Activated naive CD8-positive, alpha-beta T cell (primary cell): ENCODE measurements at regions not wholly inside any gene's neighbourhood (a gene's known extent, or its start where the extent isn't known, plus 50 kb on each side); places are given as distances from the start of the nearest gene placed in this dataset.
A peak's percentile ranks its signal among the peaks of the same experiment; 100 is the strongest.
"Not testable (repeated sequence)": the region's sequence is repeated elsewhere in the genome, so short reads cannot be mapped to it uniquely, and the experiment has no call there.

ENCODE experiments used
- H3K27ac Mint-ChIP-seq: one replicate; pipeline ENCODE4 v1.8.0; 2021; ENCODE audit warnings: mixed read lengths
- H3K27me3 Mint-ChIP-seq: one replicate; pipeline ENCODE4 v1.8.0; 2021; ENCODE audit warnings: mixed read lengths
- H3K36me3 Mint-ChIP-seq: one replicate; pipeline ENCODE4 v1.8.0; 2021; ENCODE audit warnings: mixed read lengths
- H3K4me1 Mint-ChIP-seq: one replicate; pipeline ENCODE4 v1.8.0; 2021; ENCODE audit warnings: low read depth, mixed read lengths
- H3K4me3 Mint-ChIP-seq: one replicate; pipeline ENCODE4 v1.8.0; 2021; ENCODE audit warnings: mild to moderate bottlenecking, mixed read lengths
- H3K9me3 Mint-ChIP-seq: one replicate; pipeline ENCODE4 v1.8.0; 2021; ENCODE audit warnings: low read depth, mixed read lengths

DNA sequence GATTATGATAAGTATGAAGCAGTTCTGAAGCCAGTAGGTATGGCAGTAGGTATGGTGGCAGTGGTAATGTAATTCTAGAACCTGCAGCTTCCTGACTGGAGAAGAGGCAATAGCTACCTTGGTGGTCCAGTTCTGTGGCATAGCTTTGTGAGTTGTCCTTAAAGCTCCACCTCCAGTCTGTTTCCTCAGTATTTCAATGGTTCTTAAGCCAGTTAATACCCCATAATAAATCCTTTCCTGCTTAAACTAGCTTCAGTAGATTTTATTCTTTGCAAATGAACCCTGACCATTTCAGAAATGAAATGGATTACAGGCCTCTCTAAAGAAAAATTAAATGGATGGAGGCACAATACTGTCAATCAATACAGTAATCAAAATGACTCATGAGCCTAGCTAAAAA lies 117.8 kb upstream of the KRAS start:
- Mint-ChIP-seq H3K27me3 (no peaks in the 10 kb centered on the region), H3K36me3 (peaks cover 2% of the 10 kb centered on the region), H3K4me1 (peaks cover 22% of the 10 kb centered on the region), H3K4me3 (no peak overlapping the region), H3K9me3 (no peaks in the 10 kb centered on the region), H3K27ac (no peak overlapping the region)

DNA sequence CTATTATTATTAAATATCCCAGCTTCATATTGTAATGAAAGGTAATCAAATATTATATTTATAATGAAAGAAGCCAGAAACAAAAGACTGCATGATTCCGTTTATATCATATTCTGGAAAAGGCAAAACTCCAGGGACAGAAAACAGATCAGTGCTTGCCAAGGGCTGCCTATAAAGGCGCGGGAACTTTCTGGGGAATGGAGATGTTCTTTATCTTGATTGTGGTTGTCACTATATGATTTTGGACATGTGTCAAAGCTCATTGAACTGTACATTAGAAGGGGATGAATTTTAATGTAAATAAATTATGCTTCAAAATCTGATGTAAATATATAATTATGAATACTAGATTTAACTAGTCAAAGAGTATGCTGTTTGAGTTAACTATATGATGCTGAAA lies 115.4 kb upstream of the KRAS start:
- Mint-ChIP-seq H3K4me1 (peaks cover 13% of the 10 kb centered on the region), H3K27me3 (no peaks in the 10 kb centered on the region), H3K4me3 (no peak overlapping the region), H3K36me3 (no peaks in the 10 kb centered on the region), H3K9me3 (no peaks in the 10 kb centered on the region), H3K27ac (no peak overlapping the region)

GRCh38 chr12:25365340-25365730 lies 114.6 kb upstream of the KRAS start:
- H3K36me3 Mint-ChIP-seq: no peaks in the 10 kb centered on the region
- H3K4me1 Mint-ChIP-seq: peaks cover 13% of the 10 kb centered on the region
- H3K27ac Mint-ChIP-seq: peak overlapping the region; percentile 79
- H3K27me3 Mint-ChIP-seq: no peaks in the 10 kb centered on the region
- H3K9me3 Mint-ChIP-seq: no peaks in the 10 kb centered on the region
- H3K4me3 Mint-ChIP-seq: peak overlapping the region; percentile 33

- Mint-ChIP-seq H3K36me3 (no peaks in the 10 kb centered on the region), H3K27me3 (no peaks in the 10 kb centered on the region), H3K4me3 (peak overlapping the region; percentile 33), H3K27ac (peak overlapping the region; percentile 79), H3K9me3 (no peaks in the 10 kb centered on the region), H3K4me1 (peaks cover 13% of the 10 kb centered on the region)
Measured at GRCh38 chr12:25364529-25365339, 114.0 kb upstream of the KRAS start.

DNA sequence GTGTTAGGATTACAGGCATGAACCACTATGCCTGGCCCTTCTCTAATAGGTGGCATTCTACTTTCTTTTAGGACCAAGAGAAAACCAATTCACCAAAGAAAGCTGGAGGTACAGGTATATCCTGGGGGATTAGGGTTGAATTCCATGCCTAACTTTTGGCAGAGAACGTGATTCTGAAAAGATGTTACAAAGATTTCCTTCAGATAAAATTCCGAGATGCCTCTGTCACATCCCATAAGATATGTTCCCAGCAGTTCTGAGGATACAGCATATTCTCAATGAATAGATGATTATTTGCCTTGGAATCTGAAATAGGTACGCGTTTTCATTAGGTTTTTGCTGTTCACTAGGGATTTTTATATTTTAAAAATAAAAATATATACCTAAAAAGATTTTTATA lies 111.9 kb upstream of the KRAS start:
- peaks cover 13% of the 10 kb centered on the region for H3K4me1 Mint-ChIP-seq
- H3K4me3 Mint-ChIP-seq: no peak overlapping the region
- no peaks in the 10 kb centered on the region for H3K36me3 Mint-ChIP-seq
- H3K27ac Mint-ChIP-seq: no peak overlapping the region
- no peaks in the 10 kb centered on the region for H3K27me3 Mint-ChIP-seq
- no peaks in the 10 kb centered on the region for H3K9me3 Mint-ChIP-seq

- H3K36me3 Mint-ChIP-seq: no peaks in the 10 kb centered on the region
- no peaks in the 10 kb centered on the region for H3K27me3 Mint-ChIP-seq
- H3K4me3 Mint-ChIP-seq: no peak overlapping the region
- H3K4me1 Mint-ChIP-seq: peaks cover 13% of the 10 kb centered on the region
- no peaks in the 10 kb centered on the region for H3K9me3 Mint-ChIP-seq
- H3K27ac Mint-ChIP-seq: peak overlapping the region; percentile 62
Measured at GRCh38 chr12:25361511-25361910, 110.8 kb upstream of the KRAS start.

GRCh38 chr12:25357595-25357994 lies 106.9 kb upstream of the KRAS start:
- Mint-ChIP-seq H3K27ac (no peak overlapping the region), H3K9me3 (no peaks in the 10 kb centered on the region), H3K4me1 (no peaks in the 10 kb centered on the region), H3K4me3 (no peak overlapping the region), H3K36me3 (no peaks in the 10 kb centered on the region), H3K27me3 (no peaks in the 10 kb centered on the region)

DNA sequence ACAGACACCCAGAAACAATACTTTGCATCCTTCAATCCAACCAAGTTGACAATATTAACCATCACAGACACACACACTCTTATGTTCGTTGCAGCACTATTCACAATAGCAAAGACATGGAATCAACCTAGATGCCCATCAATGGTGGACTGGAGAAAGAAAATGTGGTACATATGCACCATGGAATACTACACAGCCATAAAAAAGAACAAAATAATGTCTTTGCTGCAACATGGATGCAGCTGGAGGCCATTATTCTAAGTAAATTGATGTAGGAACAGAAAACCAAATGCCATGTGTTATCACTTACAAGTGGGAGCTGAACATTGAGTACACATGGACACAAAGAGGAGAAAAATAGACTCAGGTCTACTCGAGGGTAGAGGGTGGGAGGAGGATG lies 102.2 kb upstream of the KRAS start:
- not testable (repeated sequence) for H3K4me3 Mint-ChIP-seq, H3K4me1 Mint-ChIP-seq, H3K9me3 Mint-ChIP-seq

GRCh38 chr12:25352083-25352918 lies 101.6 kb upstream of the KRAS start:
- Mint-ChIP-seq H3K27ac (no peak overlapping the region), H3K9me3 (no peaks in the 10 kb centered on the region), H3K4me1 (peaks cover 3% of the 10 kb centered on the region), H3K36me3 (no peaks in the 10 kb centered on the region), H3K4me3 (no peak overlapping the region), H3K27me3 (no peaks in the 10 kb centered on the region)

More for the DNA sequence above, 102.2 kb upstream of the KRAS start:
- H3K36me3 Mint-ChIP-seq, H3K27ac Mint-ChIP-seq, H3K27me3 Mint-ChIP-seq: not testable (repeated sequence)

DNA sequence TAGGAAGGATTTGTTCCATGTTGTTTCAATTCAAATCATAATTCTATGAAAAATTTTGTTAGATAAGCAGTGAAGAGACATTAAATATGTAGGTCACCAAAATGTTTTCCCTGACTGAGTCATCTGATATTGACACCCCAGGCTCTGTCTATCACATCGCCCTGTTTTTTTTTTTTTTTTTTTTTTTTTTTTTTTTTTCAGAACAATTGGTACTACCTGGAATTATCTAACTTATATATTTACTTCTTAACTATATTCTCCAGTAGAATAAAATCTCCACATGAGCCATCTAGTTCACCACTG lies 97.8 kb upstream of the KRAS start:
- no peaks in the 10 kb centered on the region for H3K36me3 Mint-ChIP-seq
- H3K27me3 Mint-ChIP-seq: no peaks in the 10 kb centered on the region
- H3K27ac Mint-ChIP-seq: no peak overlapping the region
- no peak overlapping the region for H3K4me3 Mint-ChIP-seq
- no peaks in the 10 kb centered on the region for H3K9me3 Mint-ChIP-seq
- peaks cover 3% of the 10 kb centered on the region for H3K4me1 Mint-ChIP-seq

DNA sequence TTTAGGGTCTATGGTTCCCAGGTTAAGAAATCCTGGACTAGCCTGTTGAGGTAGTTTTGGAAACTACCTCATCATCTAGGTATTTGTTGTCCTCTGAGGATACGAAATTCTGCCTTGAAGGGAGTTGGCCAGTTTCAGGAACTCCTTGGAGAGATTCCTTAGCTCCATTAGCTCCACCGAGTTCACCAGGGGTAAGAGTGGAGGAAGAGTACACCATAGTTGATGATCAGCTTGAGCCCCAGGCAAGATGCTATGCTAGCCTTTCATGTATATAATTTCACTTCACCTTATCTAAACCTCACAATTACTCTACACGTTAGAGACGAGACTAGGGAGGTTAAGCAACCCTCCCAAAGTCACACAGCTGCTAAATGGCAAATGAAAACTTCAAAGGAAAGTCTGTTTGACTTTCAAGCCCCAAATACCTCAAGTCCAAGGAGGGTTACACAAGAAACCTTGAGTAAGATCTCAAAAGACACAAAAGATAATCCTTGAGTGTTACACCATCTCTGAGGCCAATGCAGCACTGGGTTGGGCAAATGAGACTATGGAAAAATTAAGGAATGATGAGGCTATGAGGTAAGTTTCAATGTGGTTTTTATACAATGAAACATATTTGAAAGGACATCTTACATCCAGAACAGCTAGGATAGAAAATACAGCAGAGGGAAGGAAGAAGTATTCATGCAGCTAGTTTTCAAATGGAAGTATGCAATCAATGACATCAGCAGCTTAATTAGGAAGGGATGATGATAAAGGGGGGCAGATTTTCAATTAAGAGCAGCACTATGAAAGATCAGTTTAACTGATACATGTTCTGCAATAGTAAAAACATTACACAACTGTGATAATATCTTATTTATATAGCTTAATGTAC lies 97.2 kb upstream of the KRAS start:
- H3K9me3 Mint-ChIP-seq: no peaks in the 10 kb centered on the region

GRCh38 chr12:25341877-25342276 lies 91.1 kb upstream of the KRAS start:
- H3K9me3 Mint-ChIP-seq, H3K36me3 Mint-ChIP-seq, H3K27ac Mint-ChIP-seq, H3K4me1 Mint-ChIP-seq, H3K4me3 Mint-ChIP-seq, H3K27me3 Mint-ChIP-seq: not testable (repeated sequence)

More for the DNA sequence above, 97.2 kb upstream of the KRAS start:
- H3K4me1 Mint-ChIP-seq: peaks cover 3% of the 10 kb centered on the region
- no peak overlapping the region for H3K27ac Mint-ChIP-seq
- H3K4me3 Mint-ChIP-seq: no peak overlapping the region
- H3K36me3 Mint-ChIP-seq: no peaks in the 10 kb centered on the region
- no peaks in the 10 kb centered on the region for H3K27me3 Mint-ChIP-seq

GRCh38 chr12:25337916-25338315 lies 87.2 kb upstream of the KRAS start:
- Mint-ChIP-seq H3K4me1 (peaks cover 13% of the 10 kb centered on the region), H3K27me3 (no peaks in the 10 kb centered on the region), H3K36me3 (no peaks in the 10 kb centered on the region), H3K4me3 (no peak overlapping the region), H3K9me3 (no peaks in the 10 kb centered on the region), H3K27ac (no peak overlapping the region)

DNA sequence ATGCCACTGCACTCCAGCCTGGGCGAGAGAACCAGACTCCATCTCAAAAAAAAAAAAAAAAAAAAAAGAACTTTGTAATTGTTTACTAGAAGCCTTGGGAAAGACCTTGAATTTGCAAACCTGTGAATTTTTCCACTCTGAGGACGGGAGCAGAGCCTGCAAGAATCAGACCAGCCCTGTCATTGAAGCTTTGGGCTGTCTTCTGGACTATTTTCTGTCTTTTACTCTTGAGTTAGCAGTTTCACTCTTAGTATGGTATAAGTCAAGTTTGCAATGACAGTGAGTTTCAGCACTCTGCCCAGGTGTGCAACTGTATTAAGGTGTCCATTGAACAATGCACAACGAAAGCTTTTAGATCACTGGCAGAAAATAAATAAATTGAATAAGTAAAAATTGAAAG lies 81.4 kb upstream of the KRAS start:
- H3K4me3 Mint-ChIP-seq: no peak overlapping the region
- no peaks in the 10 kb centered on the region for H3K27me3 Mint-ChIP-seq
- no peak overlapping the region for H3K27ac Mint-ChIP-seq
- H3K9me3 Mint-ChIP-seq: no peaks in the 10 kb centered on the region
- H3K4me1 Mint-ChIP-seq: peaks cover 23% of the 10 kb centered on the region
- no peaks in the 10 kb centered on the region for H3K36me3 Mint-ChIP-seq
